ENCODE measurements at regions not wholly inside any gene's neighbourhood (a gene's known extent, or its start where the extent isn't known, plus 50 kb on each side); places are given as distances from the start of the nearest gene placed in this dataset.

DNA sequence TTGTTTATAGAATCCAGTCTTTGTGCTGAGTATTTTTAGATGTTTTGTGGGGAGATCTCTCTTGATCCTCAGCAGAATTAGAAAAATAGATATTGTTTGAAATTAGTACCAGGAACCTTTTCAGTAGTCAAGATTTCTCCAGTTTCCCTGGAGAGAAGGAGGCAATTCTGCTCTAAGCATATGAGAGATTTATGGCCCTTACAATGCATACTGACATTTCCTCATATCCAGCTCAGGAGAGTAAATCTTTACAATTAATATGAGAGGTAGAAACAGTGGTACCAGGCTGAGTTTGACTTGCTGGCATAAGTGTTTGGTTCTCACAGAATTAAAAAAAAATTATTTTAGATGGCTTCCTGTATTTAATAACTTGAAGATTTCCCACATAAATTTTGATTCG, 239.1 kb upstream of the SGO1 start:
- TF ChIP-seq CTCF (IDR thresholded peaks at IDR 0.05) (no peak), POLR2A (IDR thresholded peaks at IDR 0.05) (no peak)

Measured in thyroid gland (tissue), 4 donors.